Glutamatergic neuron (in vitro differentiated cells): ENCODE measurements at regions not wholly inside any gene's neighbourhood (a gene's known extent, or its start where the extent isn't known, plus 50 kb on each side); places are given as distances from the start of the nearest gene placed in this dataset.

Experiments used
- DNase-seq: peaks from one replicate; pipeline ENCODE4 v3.0.0; 2022
- H3K27ac Mint-ChIP-seq: one replicate; pipeline ENCODE4 v1.8.0; 2020; ENCODE audit warnings: mild to moderate bottlenecking, mixed read lengths, inconsistent platforms; ENCODE audit not compliant: unreplicated experiment
- H3K27me3 Mint-ChIP-seq: one replicate; pipeline ENCODE4 v1.8.0; 2020; ENCODE audit warnings: mild to moderate bottlenecking, moderate library complexity, mixed read lengths, inconsistent platforms; ENCODE audit not compliant: unreplicated experiment
- H3K36me3 Mint-ChIP-seq: one replicate; pipeline ENCODE4 v1.8.0; 2020; ENCODE audit warnings: mild to moderate bottlenecking, mixed read lengths, inconsistent platforms; ENCODE audit not compliant: unreplicated experiment
- H3K4me1 Mint-ChIP-seq: one replicate; pipeline ENCODE4 v1.8.0; 2020; ENCODE audit warnings: mild to moderate bottlenecking, low read depth, mixed read lengths, inconsistent platforms; ENCODE audit not compliant: unreplicated experiment
- H3K4me3 Mint-ChIP-seq: one replicate; pipeline ENCODE4 v1.8.0; 2020; ENCODE audit warnings: mild to moderate bottlenecking, mixed read lengths, inconsistent platforms; ENCODE audit not compliant: unreplicated experiment
- H3K9me3 Mint-ChIP-seq: one replicate; pipeline ENCODE4 v1.8.0; 2020; ENCODE audit warnings: mild to moderate bottlenecking, moderate library complexity, mixed read lengths, inconsistent platforms; ENCODE audit not compliant: unreplicated experiment
- CTCF ChIP-seq: fragments of 200-600 bp; sonication (generic); IDR thresholded peaks from one replicate; pipeline ENCODE4 v1.5.0; 2021; ENCODE audit not compliant: partially characterized antibody, unreplicated experiment

DNA sequence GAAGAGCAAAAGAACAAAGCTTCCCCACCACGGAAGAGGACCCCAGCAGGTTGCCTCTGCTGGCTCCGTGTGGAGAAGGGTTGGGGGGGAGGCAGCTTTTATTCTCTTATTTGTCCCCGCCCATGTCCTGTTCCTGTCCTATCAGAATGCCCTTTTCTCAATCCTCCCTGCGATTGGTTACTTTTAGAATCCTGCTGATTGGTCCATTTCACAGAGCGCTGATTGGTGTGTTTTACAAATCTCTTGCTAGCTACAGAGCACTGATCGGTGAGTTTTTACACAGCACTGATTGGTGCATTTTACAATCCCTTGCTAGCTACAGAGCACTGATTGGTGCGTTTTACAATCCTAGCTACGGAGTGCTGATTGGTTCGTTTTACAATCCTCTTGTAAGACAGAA, 100.6 kb upstream of the KLF13 start:
- Mint-ChIP-seq H3K27ac (no peak overlapping the region), H3K4me1 (peaks cover 17% of the 10 kb centered on the region), H3K27me3 (peaks cover 6% of the 10 kb centered on the region), H3K36me3 (no peaks in the 10 kb centered on the region), H3K9me3 (peaks cover 4% of the 10 kb centered on the region), H3K4me3 (no peak overlapping the region)
- no peak for TF ChIP-seq CTCF
- DNase-seq, result no peak

DNA sequence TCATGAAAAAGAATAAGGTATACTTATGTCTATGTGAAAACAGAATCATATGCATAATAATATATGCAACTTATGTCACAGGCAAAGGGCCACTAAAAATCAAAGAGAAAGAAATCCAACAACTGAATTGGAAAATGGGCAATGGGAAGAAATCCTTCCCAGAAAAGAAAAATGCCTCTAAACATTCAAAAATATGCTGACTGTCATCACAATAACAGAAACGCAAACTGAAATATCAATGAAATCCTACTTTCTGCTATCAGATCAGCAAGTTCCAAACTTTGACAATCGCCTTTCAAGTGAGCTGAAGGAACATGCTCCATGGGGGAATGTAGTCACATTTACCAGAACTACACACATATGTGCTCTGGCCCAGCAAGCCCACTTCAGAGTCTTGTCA, 99.4 kb upstream of the KLF13 start:
- H3K4me3 Mint-ChIP-seq, result no peak overlapping the region
- peaks cover 5% of the 10 kb centered on the region for H3K9me3 Mint-ChIP-seq
- DNase-seq, result no peak
- H3K4me1 Mint-ChIP-seq, result peaks cover 15% of the 10 kb centered on the region
- TF ChIP-seq CTCF, result no peak
- peaks cover 6% of the 10 kb centered on the region for H3K27me3 Mint-ChIP-seq
- no peaks in the 10 kb centered on the region for H3K36me3 Mint-ChIP-seq
- no peak overlapping the region for H3K27ac Mint-ChIP-seq

DNA sequence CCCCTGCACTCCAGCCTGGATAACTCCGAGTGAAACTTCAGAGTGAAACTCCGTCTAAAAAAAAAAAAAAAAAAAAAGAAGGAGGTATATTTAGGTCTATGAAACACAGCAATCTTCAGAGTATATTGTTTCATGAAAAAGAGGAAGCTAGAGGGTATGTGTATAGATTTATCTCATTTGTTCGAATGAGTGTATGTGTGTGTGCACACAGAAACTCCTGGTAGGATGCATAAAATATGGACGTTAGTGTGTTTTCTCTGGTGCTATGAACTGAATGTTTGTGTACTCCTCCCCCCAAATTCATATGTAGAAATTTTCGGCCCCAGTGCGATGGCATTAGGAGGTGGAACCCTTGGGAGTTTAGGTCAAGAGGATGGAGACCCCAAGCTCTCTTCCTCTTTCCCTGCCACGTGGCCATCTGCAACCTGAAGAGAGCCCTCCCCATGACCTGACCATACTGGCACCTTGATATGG, 98.6 kb upstream of the KLF13 start:
- no peaks in the 10 kb centered on the region for H3K36me3 Mint-ChIP-seq
- H3K9me3 Mint-ChIP-seq, result peaks cover 2% of the 10 kb centered on the region
- no peak for TF ChIP-seq CTCF
- peaks cover 3% of the 10 kb centered on the region for H3K27me3 Mint-ChIP-seq
- no peak overlapping the region for H3K27ac Mint-ChIP-seq
- no peak overlapping the region for H3K4me3 Mint-ChIP-seq
- H3K4me1 Mint-ChIP-seq, result peaks cover 8% of the 10 kb centered on the region
- DNase-seq, result no peak

- DNase-seq, result no peak
- Mint-ChIP-seq H3K36me3 (no peaks in the 10 kb centered on the region), H3K4me1 (peaks cover 6% of the 10 kb centered on the region), H3K9me3 (peaks cover 4% of the 10 kb centered on the region), H3K27ac (no peak overlapping the region), H3K27me3 (peaks cover 7% of the 10 kb centered on the region), H3K4me3 (no peak overlapping the region)
- TF ChIP-seq CTCF, result no peak
Measured at GRCh38 chr15:31228980-31229826, 97.4 kb upstream of the KLF13 start.

GRCh38 chr15:31230630-31231485, 95.8 kb upstream of the KLF13 start:
- Mint-ChIP-seq H3K4me3 (no peak overlapping the region), H3K9me3 (peaks cover 4% of the 10 kb centered on the region), H3K27me3 (peaks cover 7% of the 10 kb centered on the region), H3K36me3 (no peaks in the 10 kb centered on the region), H3K4me1 (peaks cover 3% of the 10 kb centered on the region), H3K27ac (no peak overlapping the region)
- DNase-seq, result no peak
- TF ChIP-seq CTCF, result no peak
